PC-9 (cell line): ENCODE measurements at regions not wholly inside any gene's neighbourhood (a gene's known extent, or its start where the extent isn't known, plus 50 kb on each side); places are given as distances from the start of the nearest gene placed in this dataset.

Experiments
- CTCF ChIP-seq: fragments of 200-600 bp; sonication (generic); conservative IDR thresholded peaks from 2 replicates; pipeline ENCODE4 v1.6.1; 2017; ENCODE audit warnings: mixed run types, antibody characterized with exemption, mild to moderate bottlenecking, moderate library complexity
- EZH2 ChIP-seq: fragments of 200-600 bp; sonication (generic); IDR thresholded peaks from 2 replicates; pipeline ENCODE4 v1.8.0; 2017; ENCODE audit warnings: antibody characterized with exemption, low read depth

DNA sequence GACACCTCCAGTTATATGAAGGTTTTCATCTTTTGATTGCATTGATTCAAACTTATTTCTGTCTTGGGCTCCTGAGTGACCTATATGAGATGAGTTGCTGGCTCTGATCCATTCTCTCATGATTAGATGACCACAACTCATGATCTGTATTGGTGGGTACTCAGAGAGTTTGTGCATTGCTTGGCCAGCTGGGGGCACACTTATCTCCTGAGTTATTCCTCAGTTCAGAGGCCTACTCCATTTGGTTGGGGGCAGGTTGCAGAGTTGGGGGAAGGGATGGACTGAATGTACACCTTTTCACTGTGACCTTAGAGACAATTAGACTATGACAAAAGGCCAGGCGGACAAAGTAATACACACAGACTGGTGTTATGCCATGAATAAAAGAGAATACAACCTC, 166.2 kb upstream of the SEMA6D start:
- no peak for TF ChIP-seq EZH2
- TF ChIP-seq CTCF = no peak
